Gastroesophageal sphincter (tissue), 4 donors: ENCODE measurements at regions not wholly inside any gene's neighbourhood (a gene's known extent, or its start where the extent isn't known, plus 50 kb on each side); places are given as distances from the start of the nearest gene placed in this dataset.

Source experiments
- ATAC-seq: fragments of 150-250 bp; one replicate; pipeline ENCODE4 v1.9.1; 2016; ENCODE audit warnings: mild to moderate bottlenecking, moderate library complexity
- H3K27ac ChIP-seq, 4 donors: fragments of 200-600 bp; sonication (generic) in 3 of 4; 1 replicate in 3 of 4; 2 replicates in 1 of 4; pipeline ENCODE4 v1.5.1; 2016 to 2019
- H3K27me3 ChIP-seq: fragments of 200-600 bp; sonication (generic); one replicate; pipeline ENCODE4 v1.5.1; 2019
- H3K36me3 ChIP-seq, 2 donors: fragments of 200-600 bp; sonication (generic); one replicate each; pipeline ENCODE4 v1.5.1; 2019; ENCODE audit warnings: control low read depth in 1 of 2
- H3K4me1 ChIP-seq, 3 donors: fragments of 200-600 bp; sonication (generic); 1 replicate in 2 of 3; 2 replicates in 1 of 3; pipeline ENCODE4 v1.5.1; 2016 to 2019; ENCODE audit warnings: control low read depth in 2 of 3
- H3K4me3 ChIP-seq, 2 donors: fragments of 200-600 bp; sonication (generic); one replicate each; pipeline ENCODE4 v1.5.1; 2019; ENCODE audit warnings: mild to moderate bottlenecking in 1 of 2, moderate library complexity in 1 of 2
- H3K9me3 ChIP-seq, 3 donors: fragments of 200-600 bp; sonication (generic); one replicate each; pipeline ENCODE4 v1.5.1; 2017 to 2019; ENCODE audit warnings: control low read depth in 2 of 3
- CTCF ChIP-seq, 4 experiments: fragments of 200-600 bp in 2 of 4; fragments of 450-650 bp in 2 of 4; sonication (generic) in 1 of 4; IDR thresholded peaks; one replicate each; pipeline ENCODE4 v1.5.1; 2017 to 2019; ENCODE audit warnings: antibody characterized with exemption in 4 of 4, mild to moderate bottlenecking in 2 of 4, moderate library complexity in 2 of 4
- EP300 ChIP-seq: sonication (generic); formaldehyde crosslinking; IDR thresholded peaks from one replicate; pipeline ENCODE4 v1.6.1; 2017; ENCODE audit warnings: antibody characterized with exemption, mild to moderate bottlenecking
- POLR2A ChIP-seq, 2 donors: fragments of 450-650 bp; IDR thresholded peaks; one replicate each; pipeline ENCODE4 v1.6.1; 2017; ENCODE audit warnings: antibody characterized with exemption in 2 of 2, mild to moderate bottlenecking in 2 of 2, moderate library complexity in 1 of 2
- POLR2AphosphoS5 ChIP-seq: sonication (generic); formaldehyde crosslinking; IDR thresholded peaks from one replicate; pipeline ENCODE4 v1.6.1; 2017; ENCODE audit warnings: antibody characterized with exemption
- WGBS, 2 donors: methylation state at CpG; one replicate each; pipeline ENCODE4 v1.1.5; 2018; ENCODE audit warnings: low coverage in 1 of 2; 5-methylcytosine and 5-hydroxymethylcytosine counted together

DNA sequence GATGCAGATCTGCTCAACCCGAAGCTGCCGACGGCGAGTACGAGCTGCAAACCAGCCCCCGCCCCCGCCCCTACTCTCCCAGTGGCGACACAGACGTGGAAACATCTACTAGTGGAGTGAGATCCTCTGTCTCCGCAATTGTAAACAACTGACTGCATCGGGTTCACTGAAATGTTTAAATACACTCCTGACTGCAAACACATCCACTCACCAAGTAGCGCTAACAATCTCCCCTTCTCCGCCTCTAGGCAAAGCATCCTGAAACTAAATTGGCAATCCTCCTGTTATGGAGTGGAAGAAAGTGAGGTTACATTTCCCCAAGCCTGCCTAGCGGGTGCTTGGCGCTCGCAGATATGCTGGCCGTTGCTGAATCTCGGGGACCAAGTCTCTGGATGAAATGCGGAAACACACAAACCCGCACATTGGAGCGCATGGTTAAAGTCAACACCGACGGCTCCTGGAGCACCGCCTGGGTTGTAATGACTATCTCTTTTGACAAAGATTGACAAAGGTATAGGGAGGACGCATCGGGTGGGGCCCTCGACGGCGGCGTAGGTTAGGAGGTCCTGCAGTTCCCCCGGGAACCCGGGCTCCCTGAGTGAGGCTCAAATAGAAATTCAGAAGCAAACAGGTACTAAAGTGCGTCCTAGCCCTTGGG is 117.0 kb upstream of the TEX13C start:
- TF ChIP-seq POLR2A (IDR thresholded peaks at IDR 0.05), result no peak
- no peak for TF ChIP-seq POLR2AphosphoS5
- TF ChIP-seq EP300, result no peak
- TF ChIP-seq CTCF (IDR thresholded peaks at IDR 0.05), result no peak
- Histone ChIP-seq H3K4me1 (no peaks in the 10 kb centered on the region), H3K4me3 (peak overlapping the region; percentile 51 to 59), H3K36me3 (no peaks in the 10 kb centered on the region), H3K9me3 (no peaks in the 10 kb centered on the region), H3K27ac (peak overlapping the region in 3 of 4 donors; percentile 82 to 83 (median 83)), H3K27me3 (no peaks in the 10 kb centered on the region)
- no peak for ATAC-seq
- 4 to 24% methylated on average over 4 to 9 of the region's 33 CpGs for WGBS, 2 donors

DNA sequence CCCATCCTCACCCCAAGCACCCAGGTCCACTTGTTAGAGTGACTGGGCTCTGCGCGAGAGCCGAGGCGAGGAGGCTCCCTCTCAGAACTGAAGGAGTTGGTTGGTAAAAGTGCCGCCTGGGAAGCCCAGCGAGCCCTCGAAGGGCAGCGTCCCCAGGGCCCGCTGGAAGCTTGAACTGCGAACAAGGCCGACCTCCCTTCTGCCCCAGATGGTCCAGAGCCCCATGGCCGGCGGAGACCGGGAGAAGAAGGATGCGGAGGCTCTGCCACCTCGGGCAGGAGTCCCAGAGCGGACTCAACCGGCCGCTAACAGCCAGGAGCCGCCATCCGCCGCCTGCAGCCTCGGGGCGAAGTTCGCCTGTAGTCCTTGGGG is 116.3 kb upstream of the TEX13C start:
- peak overlapping the region; percentile 80 to 83 (median 82) for H3K27ac ChIP-seq
- WGBS, 2 donors, result 0% methylated on average over 1 of the region's 25 CpGs; no CpG with 5 or more reads in 1 of the 2 donors

GRCh38 chrX:125203737-125204578 is 115.7 kb upstream of the TEX13C start:
- peak overlapping the region; percentile 80 to 83 (median 82) for H3K27ac ChIP-seq
- no peaks in the 10 kb centered on the region for H3K4me1 ChIP-seq
- no peaks in the 10 kb centered on the region for H3K9me3 ChIP-seq
- no peaks in the 10 kb centered on the region for H3K36me3 ChIP-seq
- H3K4me3 ChIP-seq, result peak overlapping the region; percentile 51 to 59
- WGBS, 2 donors, result 7 to 10% methylated on average over 2 to 14 of the region's 63 CpGs
- no peaks in the 10 kb centered on the region for H3K27me3 ChIP-seq
- TF ChIP-seq EP300, result no peak
- TF ChIP-seq POLR2AphosphoS5, result peak; percentile 23
- TF ChIP-seq POLR2A (IDR thresholded peaks at IDR 0.05), result peak in 1 of 2 donors; percentile 25
- peak; percentile 59 for ATAC-seq

More for the DNA sequence above, 116.3 kb upstream of the TEX13C start:
- H3K36me3 ChIP-seq, result no peaks in the 10 kb centered on the region
- peak overlapping the region; percentile 51 to 59 for H3K4me3 ChIP-seq
- H3K9me3 ChIP-seq, result no peaks in the 10 kb centered on the region
- no peaks in the 10 kb centered on the region for H3K27me3 ChIP-seq
- ATAC-seq, result no peak
- TF ChIP-seq POLR2AphosphoS5 (no peak), CTCF (IDR thresholded peaks at IDR 0.05) (no peak), POLR2A (IDR thresholded peaks at IDR 0.05) (no peak), EP300 (no peak)
- no peaks in the 10 kb centered on the region for H3K4me1 ChIP-seq

GRCh38 chrX:125204681-125205132 is 115.0 kb upstream of the TEX13C start:
- no peaks in the 10 kb centered on the region for H3K36me3 ChIP-seq
- no peak for ATAC-seq
- no peaks in the 10 kb centered on the region for H3K4me1 ChIP-seq
- TF ChIP-seq POLR2A (IDR thresholded peaks at IDR 0.05) (no peak), EP300 (no peak), CTCF (IDR thresholded peaks at IDR 0.05) (no peak), POLR2AphosphoS5 (no peak)
- peak overlapping the region; percentile 51 to 59 for H3K4me3 ChIP-seq
- H3K27me3 ChIP-seq, result no peaks in the 10 kb centered on the region
- WGBS, 2 donors, result 0 to 27% methylated on average over 6 to 21 of the region's 22 CpGs
- H3K9me3 ChIP-seq, result no peaks in the 10 kb centered on the region
- peak overlapping the region; percentile 80 to 83 (median 82) for H3K27ac ChIP-seq

DNA sequence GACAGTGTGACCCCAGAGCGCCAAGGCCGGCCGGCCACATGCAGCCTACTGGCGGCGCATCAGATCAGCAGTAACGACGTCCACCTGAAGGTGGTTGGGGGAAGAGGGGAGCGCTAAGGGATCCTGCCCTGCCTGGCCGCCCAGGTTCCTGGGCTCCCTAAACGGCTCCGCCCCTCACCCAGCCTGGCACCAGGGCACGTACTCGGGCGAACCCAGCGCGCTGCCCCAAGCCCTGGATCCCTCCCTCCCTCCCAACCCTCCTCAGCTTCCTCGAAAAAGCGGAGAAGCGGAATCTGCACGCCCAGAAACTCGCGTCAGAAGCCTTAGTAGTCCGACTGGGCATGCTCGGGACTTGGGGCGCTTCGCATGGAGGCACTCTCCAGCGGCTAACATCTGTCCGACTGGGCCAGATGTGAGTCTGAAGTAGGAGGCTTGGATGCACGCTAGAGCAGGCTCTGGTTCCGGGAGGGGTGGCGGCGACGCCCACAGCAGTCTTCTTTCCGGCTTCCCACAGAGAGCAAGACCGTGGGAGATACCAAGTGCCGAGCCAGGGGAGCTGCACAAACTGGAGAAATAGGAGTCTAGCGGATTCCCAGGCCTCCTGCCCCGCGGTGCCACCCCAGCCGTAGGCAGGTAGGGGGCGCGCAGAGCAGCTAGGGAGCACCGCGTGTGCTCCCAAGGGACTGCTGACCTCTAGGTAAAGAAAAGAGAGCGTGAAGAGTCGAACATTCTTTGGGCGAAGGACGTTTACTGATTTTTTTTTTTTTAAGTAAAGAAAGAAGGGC is 114.3 kb upstream of the TEX13C start:
- Histone ChIP-seq H3K36me3 (no peaks in the 10 kb centered on the region), H3K9me3 (no peaks in the 10 kb centered on the region), H3K27ac (peak overlapping the region; percentile 80 to 83 (median 82)), H3K4me3 (peak overlapping the region; percentile 51 to 59), H3K27me3 (no peaks in the 10 kb centered on the region), H3K4me1 (no peaks in the 10 kb centered on the region)
- TF ChIP-seq CTCF (IDR thresholded peaks at IDR 0.05) (peak in 3 of 4 experiments; percentile 11 to 62 (median 27)), POLR2A (IDR thresholded peaks at IDR 0.05) (no peak)
- 0 to 41% methylated on average over 3 to 7 of the region's 48 CpGs for WGBS, 2 donors
- peak; percentile 68 for ATAC-seq
